Body of pancreas (tissue), 4 donors: ENCODE measurements at regions not wholly inside any gene's neighbourhood (a gene's known extent, or its start where the extent isn't known, plus 50 kb on each side); places are given as distances from the start of the nearest gene placed in this dataset.

Experiments used
- CTCF ChIP-seq, 7 experiments: fragments of 450-650 bp in 4 of 7; fragments of 200-600 bp in 3 of 7; sonication (generic) in 3 of 7; IDR thresholded peaks; one replicate each; pipeline ENCODE4 v1.5.1; 2016 to 2019; ENCODE audit warnings: antibody characterized with exemption in 7 of 7
- POLR2A ChIP-seq, 3 donors: fragments of 450-650 bp; IDR thresholded peaks; one replicate each; pipeline ENCODE4 v1.6.1; 2016; ENCODE audit warnings: antibody characterized with exemption in 3 of 3, mild to moderate bottlenecking in 2 of 3

GRCh38 chr6:137815692-137816091, 51.4 kb upstream of the TNFAIP3 start:
- no peak for TF ChIP-seq CTCF (IDR thresholded peaks at IDR 0.05)
- no peak for TF ChIP-seq POLR2A (IDR thresholded peaks at IDR 0.05)
